OCI-LY7 (cell line): ENCODE measurements at regions not wholly inside any gene's neighbourhood (a gene's known extent, or its start where the extent isn't known, plus 50 kb on each side); places are given as distances from the start of the nearest gene placed in this dataset.

ENCODE experiments used
- EZH2phosphoT487 ChIP-seq: fragments of 200-600 bp; sonication (generic); IDR thresholded peaks from 2 replicates; pipeline ENCODE4 v1.6.1; 2018; ENCODE audit warnings: low read depth, borderline replicate concordance, mild to moderate bottlenecking, mixed run types, antibody characterized with exemption, low read length, moderate library complexity, mixed read lengths
- TF ChIP-seq, protein P1 (sequence below): fragments of 200-600 bp; sonication (generic); conservative IDR thresholded peaks from 2 replicates; pipeline ENCODE4 v1.5.1; 2014; ENCODE audit warnings: mild to moderate bottlenecking, antibody characterized with exemption, low read length, moderate library complexity, mixed read lengths

DNA sequence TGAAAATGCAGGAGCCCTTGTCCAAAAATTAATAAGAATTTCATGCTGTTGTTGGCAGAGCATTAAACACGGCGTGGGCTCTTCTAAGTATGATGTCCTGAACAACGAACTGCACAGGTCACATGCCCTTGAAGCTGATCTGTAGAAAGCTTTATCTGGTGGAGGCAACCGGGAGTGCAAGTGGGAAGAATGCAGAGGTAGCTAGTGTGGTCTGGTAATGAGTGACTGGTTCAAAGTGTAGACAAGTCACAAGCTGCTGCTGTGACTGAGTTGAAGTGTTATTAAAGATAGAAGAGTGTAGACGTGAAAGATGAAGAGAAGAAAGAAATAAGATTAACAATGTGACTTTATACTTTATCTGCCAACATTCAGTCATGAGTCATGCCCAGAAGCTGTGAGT lies 361.9 kb downstream of the TTLL7 start:
- TF ChIP-seq, protein P1, sequence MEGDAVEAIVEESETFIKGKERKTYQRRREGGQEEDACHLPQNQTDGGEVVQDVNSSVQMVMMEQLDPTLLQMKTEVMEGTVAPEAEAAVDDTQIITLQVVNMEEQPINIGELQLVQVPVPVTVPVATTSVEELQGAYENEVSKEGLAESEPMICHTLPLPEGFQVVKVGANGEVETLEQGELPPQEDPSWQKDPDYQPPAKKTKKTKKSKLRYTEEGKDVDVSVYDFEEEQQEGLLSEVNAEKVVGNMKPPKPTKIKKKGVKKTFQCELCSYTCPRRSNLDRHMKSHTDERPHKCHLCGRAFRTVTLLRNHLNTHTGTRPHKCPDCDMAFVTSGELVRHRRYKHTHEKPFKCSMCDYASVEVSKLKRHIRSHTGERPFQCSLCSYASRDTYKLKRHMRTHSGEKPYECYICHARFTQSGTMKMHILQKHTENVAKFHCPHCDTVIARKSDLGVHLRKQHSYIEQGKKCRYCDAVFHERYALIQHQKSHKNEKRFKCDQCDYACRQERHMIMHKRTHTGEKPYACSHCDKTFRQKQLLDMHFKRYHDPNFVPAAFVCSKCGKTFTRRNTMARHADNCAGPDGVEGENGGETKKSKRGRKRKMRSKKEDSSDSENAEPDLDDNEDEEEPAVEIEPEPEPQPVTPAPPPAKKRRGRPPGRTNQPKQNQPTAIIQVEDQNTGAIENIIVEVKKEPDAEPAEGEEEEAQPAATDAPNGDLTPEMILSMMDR: no peak
- TF ChIP-seq EZH2phosphoT487: no peak
